NB4 (cell line): ENCODE measurements at regions not wholly inside any gene's neighbourhood (a gene's known extent, or its start where the extent isn't known, plus 50 kb on each side); places are given as distances from the start of the nearest gene placed in this dataset.

Experiments used
- CTCF ChIP-seq: IDR thresholded peaks from one replicate; pipeline ENCODE4 v1.5.1; 2012; ENCODE audit warnings: low read depth, low read length
- MAX ChIP-seq: IDR thresholded peaks from 2 replicates; pipeline ENCODE4 v1.6.1; 2011; ENCODE audit warnings: low read depth, low read length
- MYC ChIP-seq: IDR thresholded peaks from 2 replicates; pipeline ENCODE4 v1.6.1; 2011; ENCODE audit warnings: low read depth, low read length
- POLR2A ChIP-seq: IDR thresholded peaks from 2 replicates; pipeline ENCODE4 v1.6.1; 2011; ENCODE audit warnings: mild to moderate bottlenecking; ENCODE audit not compliant: insufficient read length; ENCODE audit errors: extremely low read depth

GRCh38 chr13:40875583-40875982 is 86.2 kb downstream of the SLC25A15 start:
- TF ChIP-seq CTCF (no peak), MAX (no peak), MYC (no peak), POLR2A (no peak)
